Spleen (tissue), 7 donors: ENCODE measurements at regions not wholly inside any gene's neighbourhood (a gene's known extent, or its start where the extent isn't known, plus 50 kb on each side); places are given as distances from the start of the nearest gene placed in this dataset.

Source experiments
- POLR2AphosphoS5 ChIP-seq, 3 donors: sonication (generic); formaldehyde crosslinking; IDR thresholded peaks; one replicate each; pipeline ENCODE4 v1.5.1; 2017; ENCODE audit warnings: antibody characterized with exemption in 3 of 3
- TF ChIP-seq, protein P1 (sequence below), 11 experiments: fragments of 200-600 bp in 7 of 11; fragments of 450-650 bp in 4 of 11; sonication (generic) in 4 of 11; IDR thresholded peaks in 8 of 11; conservative IDR thresholded peaks in 3 of 11; 1 replicate in 7 of 11; 2 replicates in 4 of 11; pipeline versions ENCODE4 v1.4.0 to v1.8.0; 2016 to 2021; ENCODE audit warnings: antibody characterized with exemption in 11 of 11, inconsistent platforms in 4 of 11, mild to moderate bottlenecking in 1 of 11
- donor health status: DM: no; HTN: no; CAD: no; lungs with moderate emphysema.
- donor health status: DM: no; HTN: no; CAD: no.
- donor health status: DM: no; HTN: no; CAD: no.

DNA sequence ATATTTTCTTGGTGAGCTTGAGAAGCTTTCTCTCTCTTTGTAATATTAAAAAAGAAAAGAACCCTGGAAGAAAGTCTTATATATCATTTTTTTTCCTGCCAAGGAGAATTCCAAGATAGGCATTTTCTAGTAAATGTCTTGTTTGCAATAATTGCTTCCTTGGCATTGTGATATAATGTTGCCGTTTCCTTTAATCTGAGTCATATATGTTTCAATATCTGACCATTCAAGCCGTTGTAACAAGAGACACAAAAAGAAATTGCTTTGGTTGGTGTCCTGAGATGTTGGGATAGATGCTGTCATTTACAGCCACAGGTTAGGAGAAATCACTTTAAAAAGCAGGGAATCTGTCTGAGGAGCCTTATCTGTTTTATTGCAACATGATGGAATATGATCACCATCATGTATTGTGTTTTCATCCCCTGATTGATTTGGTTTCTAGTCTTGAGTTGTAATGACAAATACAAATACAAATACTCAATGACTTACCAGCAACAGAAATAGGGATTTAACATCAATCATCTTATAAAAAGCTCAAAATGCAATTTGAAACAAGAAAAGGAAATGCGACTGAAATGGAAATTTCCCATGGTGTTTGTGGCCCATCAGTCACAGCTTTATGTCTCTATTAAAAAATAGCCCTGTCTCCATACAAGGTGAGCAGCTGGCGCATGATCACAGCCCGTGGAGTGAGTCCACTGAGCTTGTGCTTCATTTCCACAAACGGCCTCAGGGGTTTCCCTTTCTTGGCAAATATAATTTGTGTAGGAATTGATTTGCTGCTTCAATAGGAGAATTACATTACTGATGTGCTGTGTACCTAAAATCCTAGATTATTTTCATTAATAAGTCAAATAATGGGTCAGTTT lies 250.1 kb upstream of the TRPC7 start:
- TF ChIP-seq, protein P1, sequence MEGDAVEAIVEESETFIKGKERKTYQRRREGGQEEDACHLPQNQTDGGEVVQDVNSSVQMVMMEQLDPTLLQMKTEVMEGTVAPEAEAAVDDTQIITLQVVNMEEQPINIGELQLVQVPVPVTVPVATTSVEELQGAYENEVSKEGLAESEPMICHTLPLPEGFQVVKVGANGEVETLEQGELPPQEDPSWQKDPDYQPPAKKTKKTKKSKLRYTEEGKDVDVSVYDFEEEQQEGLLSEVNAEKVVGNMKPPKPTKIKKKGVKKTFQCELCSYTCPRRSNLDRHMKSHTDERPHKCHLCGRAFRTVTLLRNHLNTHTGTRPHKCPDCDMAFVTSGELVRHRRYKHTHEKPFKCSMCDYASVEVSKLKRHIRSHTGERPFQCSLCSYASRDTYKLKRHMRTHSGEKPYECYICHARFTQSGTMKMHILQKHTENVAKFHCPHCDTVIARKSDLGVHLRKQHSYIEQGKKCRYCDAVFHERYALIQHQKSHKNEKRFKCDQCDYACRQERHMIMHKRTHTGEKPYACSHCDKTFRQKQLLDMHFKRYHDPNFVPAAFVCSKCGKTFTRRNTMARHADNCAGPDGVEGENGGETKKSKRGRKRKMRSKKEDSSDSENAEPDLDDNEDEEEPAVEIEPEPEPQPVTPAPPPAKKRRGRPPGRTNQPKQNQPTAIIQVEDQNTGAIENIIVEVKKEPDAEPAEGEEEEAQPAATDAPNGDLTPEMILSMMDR (IDR thresholded peaks at IDR 0.05 in 8 of 11, conservative IDR thresholded peaks at IDR 0.05 in 3 of 11) = no peak
- TF ChIP-seq POLR2AphosphoS5 (IDR thresholded peaks at IDR 0.05) = no peak
